ENCODE measurements at regions not wholly inside any gene's neighbourhood (a gene's known extent, or its start where the extent isn't known, plus 50 kb on each side); places are given as distances from the start of the nearest gene placed in this dataset.

DNA sequence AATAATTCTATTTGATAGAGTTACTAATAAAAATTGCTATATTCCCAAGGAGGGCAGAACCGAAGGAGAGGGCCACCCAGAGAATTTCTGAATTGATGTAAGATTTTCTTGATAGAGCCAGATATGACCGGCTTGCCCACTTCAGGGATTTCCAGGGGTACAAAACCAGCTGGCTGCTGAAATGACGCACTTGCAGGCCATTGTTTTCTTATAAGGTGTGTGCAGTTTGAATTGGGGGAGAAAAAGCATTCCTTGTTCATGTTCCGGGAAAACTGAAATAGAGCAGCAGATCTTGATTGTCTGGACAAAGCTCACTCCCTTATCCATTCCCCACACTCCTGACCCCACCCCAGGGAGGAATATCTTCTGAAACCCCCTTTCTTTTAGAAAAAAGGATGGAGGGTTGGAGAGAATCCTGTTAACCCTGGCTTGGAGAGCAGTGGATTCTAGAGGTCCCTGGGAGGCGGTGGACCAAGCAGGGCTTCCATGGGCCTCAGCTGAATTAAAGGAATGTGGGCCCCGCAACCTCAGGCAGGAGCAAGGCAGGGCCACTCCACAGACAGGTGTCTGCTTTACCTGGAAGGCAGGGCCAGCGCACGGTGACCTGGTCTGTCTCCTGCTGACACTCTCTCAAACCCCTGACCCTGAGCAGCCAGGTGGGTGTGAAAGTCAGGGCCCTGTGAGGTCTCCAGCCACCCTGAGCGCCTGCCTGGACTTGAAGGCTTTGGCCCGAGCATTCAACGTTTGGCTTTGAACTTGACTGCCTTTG is 96.4 kb downstream of the TMEM170B start:
- no peak overlapping the region for H3K4me3 ChIP-seq (ENCODE audit: low read length in 2 of 2)
- no peak for DNase-seq (ENCODE audit: low read depth in 6 of 9, low spot score in 9 of 9)
- H3K4me1 ChIP-seq (ENCODE audit: control insufficient read depth in 2 of 2, insufficient read depth in 2 of 2, low read length in 2 of 2): no peaks in the 10 kb centered on the region
- WGBS: 89% methylated on average over 11 of the region's 11 CpGs
- no peaks in the 10 kb centered on the region for H3K9me3 ChIP-seq (ENCODE audit: control insufficient read depth in 2 of 2, insufficient read depth in 1 of 2, low read length in 1 of 2)
- H3K27me3 ChIP-seq (ENCODE audit: control insufficient read depth in 2 of 2, insufficient read depth in 1 of 2, low read length in 1 of 2): no peaks in the 10 kb centered on the region
- no peak overlapping the region for H3K27ac ChIP-seq (ENCODE audit: low read depth in 1 of 2, low read length in 1 of 2)
- H3K36me3 ChIP-seq (ENCODE audit: control insufficient read depth in 2 of 2, insufficient read depth in 2 of 2, low read length in 1 of 2): no peaks in the 10 kb centered on the region

DNA sequence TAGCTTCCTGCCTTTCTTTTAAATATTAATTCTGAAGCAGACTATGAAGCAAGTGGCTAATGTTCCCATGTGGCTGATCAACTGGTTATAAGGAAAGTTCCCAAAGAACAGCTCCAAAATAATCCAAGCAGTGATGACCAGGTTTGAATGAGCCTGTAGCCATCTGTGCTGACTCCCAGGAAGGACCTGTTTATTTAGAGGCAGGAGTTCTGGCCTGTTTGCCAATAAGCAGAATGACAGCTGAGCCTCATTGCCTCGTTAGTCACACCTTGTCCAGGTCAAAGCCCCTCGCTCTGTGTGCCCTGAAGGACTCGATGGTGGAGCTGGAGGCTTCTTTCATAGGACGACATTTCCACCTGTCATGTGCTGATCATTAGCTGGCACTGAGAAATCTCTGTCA is 97.4 kb downstream of the TMEM170B start:
- 96% methylated on average over 4 of the region's 4 CpGs for WGBS
- H3K36me3 ChIP-seq (ENCODE audit: control insufficient read depth in 2 of 2, insufficient read depth in 2 of 2, low read length in 1 of 2): no peaks in the 10 kb centered on the region
- no peaks in the 10 kb centered on the region for H3K27me3 ChIP-seq (ENCODE audit: control insufficient read depth in 2 of 2, insufficient read depth in 1 of 2, low read length in 1 of 2)
- DNase-seq (ENCODE audit: low read depth in 6 of 9, low spot score in 9 of 9): no peak
- no peak overlapping the region for H3K4me3 ChIP-seq (ENCODE audit: low read length in 2 of 2)
- no peaks in the 10 kb centered on the region for H3K9me3 ChIP-seq (ENCODE audit: control insufficient read depth in 2 of 2, insufficient read depth in 1 of 2, low read length in 1 of 2)
- no peaks in the 10 kb centered on the region for H3K4me1 ChIP-seq (ENCODE audit: control insufficient read depth in 2 of 2, insufficient read depth in 2 of 2, low read length in 2 of 2)
- no peak overlapping the region for H3K27ac ChIP-seq (ENCODE audit: low read depth in 1 of 2, low read length in 1 of 2)

DNA sequence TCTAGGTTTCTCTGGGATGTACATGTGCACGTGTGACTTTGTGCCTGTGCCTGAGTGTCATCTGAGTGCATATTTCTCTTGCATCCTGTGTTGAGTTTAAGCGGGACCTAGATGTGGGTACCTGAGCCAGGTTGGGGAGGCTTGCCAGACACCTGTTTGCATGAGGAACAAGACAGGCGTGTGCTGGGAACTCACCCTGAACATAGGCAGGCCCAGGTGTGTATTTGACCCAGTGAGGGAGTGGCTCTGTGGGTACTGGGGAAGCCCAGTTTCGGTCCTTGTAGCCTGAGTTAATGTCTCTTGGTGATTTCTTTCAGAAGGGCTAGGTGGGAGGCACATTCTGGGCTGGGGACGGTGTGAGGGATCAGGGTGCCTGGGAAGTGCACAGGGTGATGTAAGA is 98.6 kb downstream of the TMEM170B start:
- Histone ChIP-seq H3K36me3 (ENCODE audit: control insufficient read depth in 2 of 2, insufficient read depth in 2 of 2, low read length in 1 of 2) (no peaks in the 10 kb centered on the region), H3K4me3 (ENCODE audit: low read length in 2 of 2) (no peak overlapping the region), H3K4me1 (ENCODE audit: control insufficient read depth in 2 of 2, insufficient read depth in 2 of 2, low read length in 2 of 2) (no peaks in the 10 kb centered on the region), H3K27me3 (ENCODE audit: control insufficient read depth in 2 of 2, insufficient read depth in 1 of 2, low read length in 1 of 2) (no peaks in the 10 kb centered on the region), H3K27ac (ENCODE audit: low read depth in 1 of 2, low read length in 1 of 2) (no peak overlapping the region), H3K9me3 (ENCODE audit: control insufficient read depth in 2 of 2, insufficient read depth in 1 of 2, low read length in 1 of 2) (no peaks in the 10 kb centered on the region)
- 96% methylated on average over 5 of the region's 5 CpGs for WGBS
- DNase-seq (ENCODE audit: low read depth in 6 of 9, low spot score in 9 of 9): no peak

DNA sequence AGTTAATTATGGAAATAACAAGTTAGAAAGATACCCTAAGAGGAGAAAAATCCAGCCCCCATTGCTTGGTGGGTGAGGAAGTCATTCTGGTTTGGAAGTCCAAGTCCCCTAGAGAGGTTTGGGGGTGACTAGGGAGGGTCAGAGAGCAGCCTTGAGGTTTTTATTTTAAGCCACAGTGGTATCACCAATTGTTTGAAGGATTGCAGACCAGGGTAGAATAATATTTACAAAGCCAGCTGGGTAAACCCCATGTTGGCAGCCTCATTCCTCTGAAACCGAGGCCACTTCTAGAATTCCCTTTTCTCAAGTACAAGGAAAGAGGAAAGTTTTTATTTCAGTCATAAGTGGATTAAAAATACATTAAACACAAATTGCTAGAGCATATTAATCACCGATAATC is 99.7 kb downstream of the TMEM170B start:
- Histone ChIP-seq H3K9me3 (ENCODE audit: control insufficient read depth in 2 of 2, insufficient read depth in 1 of 2, low read length in 1 of 2) (no peaks in the 10 kb centered on the region), H3K4me3 (ENCODE audit: low read length in 2 of 2) (no peak overlapping the region), H3K36me3 (ENCODE audit: control insufficient read depth in 2 of 2, insufficient read depth in 2 of 2, low read length in 1 of 2) (no peaks in the 10 kb centered on the region), H3K27me3 (ENCODE audit: control insufficient read depth in 2 of 2, insufficient read depth in 1 of 2, low read length in 1 of 2) (no peaks in the 10 kb centered on the region), H3K27ac (ENCODE audit: low read depth in 1 of 2, low read length in 1 of 2) (no peak overlapping the region), H3K4me1 (ENCODE audit: control insufficient read depth in 2 of 2, insufficient read depth in 2 of 2, low read length in 2 of 2) (no peaks in the 10 kb centered on the region)
- no peak for DNase-seq (ENCODE audit: low read depth in 6 of 9, low spot score in 9 of 9)
- WGBS: 99% methylated on average over 2 of the region's 2 CpGs

DNA sequence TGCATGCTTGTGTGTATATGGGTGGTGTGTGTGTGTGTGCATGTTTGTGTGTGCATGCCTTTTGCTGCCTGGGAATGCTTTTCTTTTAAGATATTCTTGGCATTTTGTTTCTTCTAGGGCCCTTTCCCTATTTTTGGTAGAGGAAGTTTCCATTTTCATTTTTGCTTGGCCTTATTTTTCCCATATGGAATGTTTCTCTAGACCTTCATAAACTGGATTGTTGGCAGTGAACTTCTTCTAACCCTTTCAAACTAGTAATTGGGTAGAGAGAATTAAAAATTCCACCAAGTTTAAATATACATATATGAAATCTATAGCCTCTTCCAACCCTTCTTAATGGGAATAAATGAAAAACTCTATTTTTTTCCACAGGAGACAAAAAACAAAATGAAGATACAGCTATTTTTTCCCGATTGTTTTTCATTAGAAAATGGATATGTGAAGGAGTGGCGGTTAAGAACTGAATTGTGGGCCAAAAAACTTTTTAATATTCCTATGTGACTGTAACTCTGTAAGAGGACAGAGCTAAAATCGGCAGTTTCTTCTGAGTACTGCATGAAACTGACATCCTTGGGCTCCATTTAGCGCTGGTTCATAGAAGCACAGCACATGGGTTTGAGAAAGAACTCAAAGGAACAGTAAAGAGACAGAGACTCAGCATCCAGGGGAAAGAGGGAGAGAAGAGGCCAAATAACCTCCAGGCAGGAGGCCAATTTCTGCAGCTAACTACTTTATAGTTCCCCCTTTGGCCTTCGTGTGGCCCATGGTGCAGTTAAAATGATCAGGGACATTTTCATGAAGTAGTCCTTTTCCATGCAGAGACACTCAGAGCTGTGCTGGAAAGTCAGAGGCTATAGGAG is 102.1 kb downstream of the TMEM170B start:
- no peaks in the 10 kb centered on the region for H3K9me3 ChIP-seq (ENCODE audit: control insufficient read depth in 2 of 2, insufficient read depth in 1 of 2, low read length in 1 of 2)
- H3K27me3 ChIP-seq (ENCODE audit: control insufficient read depth in 2 of 2, insufficient read depth in 1 of 2, low read length in 1 of 2): no peaks in the 10 kb centered on the region
- 95% methylated on average over 5 of the region's 5 CpGs for WGBS
- H3K27ac ChIP-seq (ENCODE audit: low read depth in 1 of 2, low read length in 1 of 2): no peak overlapping the region
- no peak for DNase-seq (ENCODE audit: low read depth in 6 of 9, low spot score in 9 of 9)
- H3K4me1 ChIP-seq (ENCODE audit: control insufficient read depth in 2 of 2, insufficient read depth in 2 of 2, low read length in 2 of 2): no peaks in the 10 kb centered on the region
- no peaks in the 10 kb centered on the region for H3K36me3 ChIP-seq (ENCODE audit: control insufficient read depth in 2 of 2, insufficient read depth in 2 of 2, low read length in 1 of 2)
- no peak overlapping the region for H3K4me3 ChIP-seq (ENCODE audit: low read length in 2 of 2)

DNA sequence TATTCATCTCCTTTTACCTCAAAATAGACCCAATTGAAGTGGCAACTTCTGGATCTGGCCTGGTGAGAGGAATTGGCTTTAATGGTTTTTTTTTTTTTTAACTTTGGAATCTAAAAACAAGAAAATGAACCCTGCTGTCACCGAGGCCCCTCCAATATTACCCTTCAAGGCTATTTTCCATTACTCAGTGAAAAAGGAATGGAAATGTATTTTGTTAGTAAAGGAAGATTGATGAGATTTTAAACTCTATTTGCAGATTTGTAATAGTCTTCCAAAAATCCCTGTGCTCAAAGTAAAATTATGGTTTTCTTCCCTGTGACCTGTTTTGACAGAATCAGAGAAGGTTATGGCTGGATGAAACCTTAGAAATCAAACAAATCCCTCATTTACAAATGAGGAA is 102.9 kb downstream of the TMEM170B start:
- Histone ChIP-seq H3K4me3 (ENCODE audit: low read length in 2 of 2) (no peak overlapping the region), H3K36me3 (ENCODE audit: control insufficient read depth in 2 of 2, insufficient read depth in 2 of 2, low read length in 1 of 2) (no peaks in the 10 kb centered on the region), H3K9me3 (ENCODE audit: control insufficient read depth in 2 of 2, insufficient read depth in 1 of 2, low read length in 1 of 2) (no peaks in the 10 kb centered on the region), H3K27ac (ENCODE audit: low read depth in 1 of 2, low read length in 1 of 2) (no peak overlapping the region), H3K4me1 (ENCODE audit: control insufficient read depth in 2 of 2, insufficient read depth in 2 of 2, low read length in 2 of 2) (no peaks in the 10 kb centered on the region), H3K27me3 (ENCODE audit: control insufficient read depth in 2 of 2, insufficient read depth in 1 of 2, low read length in 1 of 2) (no peaks in the 10 kb centered on the region)
- no peak for DNase-seq (ENCODE audit: low read depth in 6 of 9, low spot score in 9 of 9)
- 95% methylated on average over 1 of the region's 1 CpG for WGBS

DNA sequence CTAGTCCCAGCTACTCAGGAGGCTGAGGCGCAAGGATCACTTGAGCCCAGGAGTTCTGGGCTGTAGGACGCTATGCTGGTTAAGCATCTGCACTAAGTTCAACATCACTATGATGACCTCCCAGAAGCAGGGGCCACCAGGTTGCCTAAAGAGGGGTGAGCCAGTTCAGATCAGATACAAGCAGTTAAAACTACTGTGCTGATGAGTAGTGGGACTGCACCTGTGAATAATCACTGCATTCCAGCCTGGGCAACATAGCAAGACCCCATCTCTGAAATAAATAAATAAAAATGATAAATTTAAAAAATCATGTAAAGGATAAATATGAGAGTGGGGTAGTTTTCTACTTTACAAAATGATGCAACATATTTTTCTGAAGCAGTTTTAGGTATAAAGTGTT is 106.5 kb downstream of the TMEM170B start:
- Histone ChIP-seq H3K4me3 (ENCODE audit: low read length in 2 of 2) (no peak overlapping the region), H3K27ac (ENCODE audit: low read depth in 1 of 2, low read length in 1 of 2) (no peak overlapping the region), H3K27me3 (ENCODE audit: control insufficient read depth in 2 of 2, insufficient read depth in 1 of 2, low read length in 1 of 2) (no peaks in the 10 kb centered on the region), H3K9me3 (ENCODE audit: control insufficient read depth in 2 of 2, insufficient read depth in 1 of 2, low read length in 1 of 2) (no peaks in the 10 kb centered on the region), H3K36me3 (ENCODE audit: control insufficient read depth in 2 of 2, insufficient read depth in 2 of 2, low read length in 1 of 2) (no peaks in the 10 kb centered on the region), H3K4me1 (ENCODE audit: control insufficient read depth in 2 of 2, insufficient read depth in 2 of 2, low read length in 2 of 2) (no peaks in the 10 kb centered on the region)
- 98% methylated on average over 2 of the region's 2 CpGs for WGBS
- no peak for DNase-seq (ENCODE audit: low read depth in 6 of 9, low spot score in 9 of 9)

DNA sequence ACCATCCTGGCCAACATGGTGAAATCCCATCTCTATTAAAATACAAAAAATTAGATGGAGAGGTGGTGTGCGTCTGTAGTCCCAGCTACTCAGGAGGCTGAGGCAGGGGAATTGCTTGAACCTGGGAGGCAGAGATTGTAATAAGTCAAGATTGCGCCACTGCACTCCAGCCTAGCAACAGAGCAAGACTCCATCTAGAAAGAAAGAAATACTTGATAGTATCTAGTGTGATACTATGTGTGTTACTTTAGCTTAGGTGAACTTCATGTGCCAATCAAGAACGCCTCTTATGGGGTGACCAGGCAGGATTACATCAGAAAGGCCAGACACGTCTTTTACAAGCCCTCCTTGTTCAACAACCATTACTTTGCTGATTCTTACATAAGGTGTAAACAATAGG is 107.1 kb downstream of the TMEM170B start:
- Histone ChIP-seq H3K36me3 (ENCODE audit: control insufficient read depth in 2 of 2, insufficient read depth in 2 of 2, low read length in 1 of 2) (no peaks in the 10 kb centered on the region), H3K4me3 (ENCODE audit: low read length in 2 of 2) (no peak overlapping the region), H3K27me3 (ENCODE audit: control insufficient read depth in 2 of 2, insufficient read depth in 1 of 2, low read length in 1 of 2) (no peaks in the 10 kb centered on the region), H3K27ac (ENCODE audit: low read depth in 1 of 2, low read length in 1 of 2) (no peak overlapping the region), H3K4me1 (ENCODE audit: control insufficient read depth in 2 of 2, insufficient read depth in 2 of 2, low read length in 2 of 2) (no peaks in the 10 kb centered on the region), H3K9me3 (ENCODE audit: control insufficient read depth in 2 of 2, insufficient read depth in 1 of 2, low read length in 1 of 2) (no peaks in the 10 kb centered on the region)
- DNase-seq (ENCODE audit: low read depth in 6 of 9, low spot score in 9 of 9): no peak
- WGBS: 96% methylated on average over 4 of the region's 4 CpGs

DNA sequence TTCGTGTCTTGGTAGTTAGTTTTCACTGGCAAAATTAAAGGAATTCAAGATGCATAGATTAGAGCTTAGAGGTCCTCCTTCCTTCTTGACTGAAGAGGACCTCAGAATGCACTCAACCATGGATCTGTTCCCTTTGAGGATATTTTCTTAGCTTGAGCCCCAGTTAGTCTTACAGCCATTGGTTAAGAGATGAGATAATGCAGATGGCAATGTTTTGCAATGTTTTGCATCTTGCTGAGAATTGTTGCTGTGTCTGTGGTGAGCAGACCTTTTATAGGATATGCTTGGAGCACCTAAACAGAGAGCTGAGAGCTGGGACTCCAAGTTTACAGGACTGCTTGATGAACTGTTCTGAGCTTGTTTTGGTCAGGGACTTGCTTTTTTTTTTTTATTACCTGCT is 107.5 kb downstream of the TMEM170B start:
- Histone ChIP-seq H3K36me3 (ENCODE audit: control insufficient read depth in 2 of 2, insufficient read depth in 2 of 2, low read length in 1 of 2) (no peaks in the 10 kb centered on the region), H3K9me3 (ENCODE audit: control insufficient read depth in 2 of 2, insufficient read depth in 1 of 2, low read length in 1 of 2) (no peaks in the 10 kb centered on the region), H3K27ac (ENCODE audit: low read depth in 1 of 2, low read length in 1 of 2) (no peak overlapping the region), H3K4me3 (ENCODE audit: low read length in 2 of 2) (no peak overlapping the region), H3K27me3 (ENCODE audit: control insufficient read depth in 2 of 2, insufficient read depth in 1 of 2, low read length in 1 of 2) (no peaks in the 10 kb centered on the region), H3K4me1 (ENCODE audit: control insufficient read depth in 2 of 2, insufficient read depth in 2 of 2, low read length in 2 of 2) (no peaks in the 10 kb centered on the region)
- no peak for DNase-seq (ENCODE audit: low read depth in 6 of 9, low spot score in 9 of 9)
- 90% methylated on average over 1 of the region's 1 CpG for WGBS

All from thymus (tissue), 11 donors.